Daoy (cell line): ENCODE measurements at regions not wholly inside any gene's neighbourhood (a gene's known extent, or its start where the extent isn't known, plus 50 kb on each side); places are given as distances from the start of the nearest gene placed in this dataset.
"Not testable (repeated sequence)": the region's sequence is repeated elsewhere in the genome, so short reads cannot be mapped to it uniquely, and the experiment has no call there.

ENCODE experiments used
- DNase-seq: peaks from one replicate; pipeline ENCODE4 v3.0.0-alpha.2; 2015; ENCODE audit warnings: low read depth

DNA sequence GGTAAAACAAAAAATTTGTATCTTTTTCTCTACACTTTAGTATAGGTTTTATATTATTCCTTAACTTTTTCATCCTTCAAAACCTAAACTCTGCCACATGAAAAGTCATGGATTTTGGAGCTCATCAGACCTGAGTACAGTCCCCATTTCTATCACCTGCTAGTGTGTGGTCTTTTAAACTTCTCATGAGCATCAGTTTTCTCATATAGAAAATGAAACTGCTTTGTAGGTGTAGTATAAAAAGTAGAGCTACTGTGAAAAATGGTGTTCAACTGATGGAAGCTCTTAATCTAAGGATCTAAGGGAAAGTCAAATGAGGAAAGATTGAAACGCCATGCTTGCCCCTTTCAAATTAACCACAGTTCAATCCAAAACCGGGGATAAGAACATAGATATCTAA, 686.5 kb downstream of the MECOM start:
- no peak for DNase-seq

DNA sequence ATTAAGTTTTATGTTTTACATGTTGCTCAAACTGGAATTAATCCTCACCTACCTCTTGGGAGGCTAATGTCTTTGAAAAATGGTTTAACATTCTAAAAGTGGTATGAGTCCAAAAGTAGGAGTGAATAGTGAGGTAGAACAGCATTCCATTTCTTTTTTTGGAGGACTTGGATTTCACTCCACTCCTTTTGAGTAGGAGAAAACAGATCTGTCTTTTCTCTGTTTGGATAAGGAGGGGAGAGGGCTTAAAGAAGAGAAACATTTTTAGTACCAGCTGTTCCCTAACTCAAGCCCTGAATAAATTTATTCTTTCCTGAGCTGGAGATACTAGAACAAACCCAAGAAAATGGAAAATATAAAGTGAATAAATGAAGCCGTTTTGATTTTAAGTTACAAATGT, 687.9 kb downstream of the MECOM start:
- DNase-seq = no peak

- DNase-seq = no peak
These were observed 688.7 kb downstream of the MECOM start for GRCh38 chr3:168974617-168975403.

- DNase-seq = no peak
These were observed 689.6 kb downstream of the MECOM start for GRCh38 chr3:168973897-168974296.

GRCh38 chr3:168973206-168973605, 690.3 kb downstream of the MECOM start:
- no peak for DNase-seq

- no peak for DNase-seq
These were observed 694.9 kb downstream of the MECOM start for GRCh38 chr3:168968609-168969008.

- DNase-seq = no peak
These were observed 698.8 kb downstream of the MECOM start for GRCh38 chr3:168964736-168965135.

DNA sequence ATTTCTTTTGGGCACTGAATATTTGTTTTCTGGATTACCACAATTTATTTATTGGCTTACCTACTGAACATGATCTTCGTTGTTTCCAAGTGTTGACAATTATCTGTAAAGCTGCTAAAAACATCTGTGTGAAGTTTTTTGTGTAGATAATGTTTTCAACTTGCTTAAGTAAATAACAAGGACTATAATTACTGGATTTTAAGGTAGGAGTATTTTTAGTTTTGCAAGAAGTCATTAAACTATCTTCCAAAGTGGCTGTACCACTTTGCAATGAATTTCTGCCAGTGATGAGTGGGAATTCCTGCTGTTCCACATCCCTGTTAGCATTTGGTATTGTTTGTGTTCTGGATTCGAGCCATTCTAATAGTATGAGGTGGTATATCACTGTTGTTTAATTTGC, 702.2 kb downstream of the MECOM start:
- no peak for DNase-seq

GRCh38 chr3:168959731-168960130, 703.8 kb downstream of the MECOM start:
- DNase-seq = no peak

GRCh38 chr3:168958466-168958865, 705.0 kb downstream of the MECOM start:
- no peak for DNase-seq

DNA sequence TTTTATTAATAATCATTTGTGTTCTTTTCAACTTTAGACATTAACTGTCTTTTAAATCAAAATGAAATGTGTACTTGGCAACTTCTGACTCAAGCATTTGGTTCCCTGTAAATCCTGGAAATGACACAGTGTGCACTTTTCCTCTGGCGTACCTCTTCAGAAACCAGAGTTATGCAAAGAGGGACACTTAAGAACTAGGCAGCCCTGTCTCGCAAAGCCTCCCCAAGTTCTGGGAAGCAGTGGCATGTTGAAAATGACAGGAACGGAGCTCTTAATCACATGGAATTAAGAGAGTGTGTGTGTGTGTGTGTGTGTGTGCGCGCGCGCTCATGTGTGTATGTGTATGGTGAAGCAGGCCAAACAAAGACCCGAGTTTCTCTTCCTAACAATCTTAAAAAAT, 707.4 kb downstream of the MECOM start:
- no peak for DNase-seq

- no peak for DNase-seq
These were observed 711.0 kb downstream of the MECOM start for GRCh38 chr3:168952551-168952950.

DNA sequence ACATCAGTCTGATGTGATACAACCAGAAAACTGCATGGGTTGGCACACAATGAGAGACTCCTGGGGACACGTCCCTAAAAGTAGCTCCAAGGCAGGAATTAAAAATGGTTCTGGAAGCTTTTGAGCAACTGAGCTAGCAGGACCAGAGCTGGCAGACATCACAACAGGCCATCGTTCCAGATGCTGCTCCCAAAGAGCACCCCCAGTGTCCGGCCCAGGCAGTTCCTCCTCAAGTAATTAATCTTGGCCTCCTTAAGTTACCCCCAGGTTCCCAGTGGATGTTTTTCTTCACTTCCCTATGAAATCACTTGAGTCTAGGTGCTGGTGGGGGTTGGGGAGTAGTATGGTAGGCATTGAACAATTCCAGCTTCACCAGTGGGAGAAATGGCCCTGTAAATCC, 711.6 kb downstream of the MECOM start:
- no peak for DNase-seq

DNA sequence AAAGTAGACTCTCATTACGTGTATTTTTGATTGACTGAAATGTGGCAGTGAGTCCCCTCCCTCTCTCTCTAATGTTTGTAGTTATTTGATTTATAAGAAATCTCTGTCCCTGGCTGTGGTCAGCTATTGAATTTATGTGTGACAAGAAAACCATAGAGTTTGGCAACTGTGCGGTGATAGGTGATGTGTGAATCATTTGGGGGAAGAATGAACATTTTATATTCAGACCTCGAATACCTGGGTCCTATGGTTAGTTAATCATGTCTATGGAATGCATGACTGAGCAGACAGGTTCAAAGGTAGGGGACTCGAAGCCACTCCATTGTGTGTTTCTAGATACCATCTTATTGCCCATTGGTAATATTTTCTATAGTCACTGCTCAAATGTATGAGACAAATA, 712.1 kb downstream of the MECOM start:
- DNase-seq = no peak

GRCh38 chr3:168950622-168951021, 712.9 kb downstream of the MECOM start:
- no peak for DNase-seq

- no peak for DNase-seq
These were observed 723.8 kb downstream of the MECOM start for GRCh38 chr3:168939651-168940238.

- DNase-seq = peak; percentile 57
These were observed 729.9 kb downstream of the MECOM start for GRCh38 chr3:168933614-168934013.

DNA sequence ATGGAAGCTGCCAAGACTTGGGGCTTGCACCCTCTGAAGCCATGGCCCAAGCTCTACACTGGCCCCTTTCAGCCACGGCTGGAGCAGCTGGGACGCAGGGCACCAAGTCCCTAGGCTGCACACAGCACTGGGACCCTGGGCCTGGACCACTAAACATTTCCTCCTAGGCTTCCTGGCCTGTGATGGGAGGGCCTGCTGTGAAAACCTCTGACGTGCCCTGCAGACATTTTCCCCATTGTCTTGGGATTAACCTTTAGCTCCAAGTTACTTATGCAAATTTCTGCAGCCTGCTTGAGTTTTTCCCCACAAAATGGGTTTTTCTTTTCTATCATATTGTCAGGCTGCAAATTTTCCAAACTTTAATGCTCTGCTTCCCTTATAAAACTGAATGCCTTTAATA, 733.5 kb downstream of the MECOM start:
- not testable (repeated sequence) for DNase-seq

DNA sequence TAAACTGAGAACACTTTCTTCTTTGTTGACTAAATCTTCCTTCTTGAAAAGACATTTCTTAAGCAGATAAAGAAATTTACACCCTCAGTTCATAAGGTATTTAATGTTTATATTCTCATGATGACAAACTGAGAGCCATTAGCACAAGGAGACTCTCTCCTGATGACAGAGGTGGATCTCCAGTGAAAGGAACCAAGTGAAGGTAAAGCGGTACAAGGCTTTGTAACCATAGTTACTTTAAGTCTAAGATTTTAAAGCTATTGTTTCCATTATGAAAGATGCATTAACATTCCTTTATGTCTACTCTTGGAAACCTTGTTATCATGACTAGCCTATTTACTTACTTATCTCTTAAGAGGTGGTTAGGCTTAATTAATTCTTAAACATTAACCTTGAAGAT, 737.1 kb downstream of the MECOM start:
- DNase-seq = no peak

GRCh38 chr3:168925568-168925967, 737.9 kb downstream of the MECOM start:
- DNase-seq = no peak

- DNase-seq = peak; percentile 22
These were observed 748.9 kb downstream of the MECOM start for GRCh38 chr3:168914662-168915061.

GRCh38 chr3:168909260-168909659, 754.3 kb downstream of the MECOM start:
- no peak for DNase-seq

GRCh38 chr3:168895419-168895818, 768.1 kb downstream of the MECOM start:
- DNase-seq = no peak

DNA sequence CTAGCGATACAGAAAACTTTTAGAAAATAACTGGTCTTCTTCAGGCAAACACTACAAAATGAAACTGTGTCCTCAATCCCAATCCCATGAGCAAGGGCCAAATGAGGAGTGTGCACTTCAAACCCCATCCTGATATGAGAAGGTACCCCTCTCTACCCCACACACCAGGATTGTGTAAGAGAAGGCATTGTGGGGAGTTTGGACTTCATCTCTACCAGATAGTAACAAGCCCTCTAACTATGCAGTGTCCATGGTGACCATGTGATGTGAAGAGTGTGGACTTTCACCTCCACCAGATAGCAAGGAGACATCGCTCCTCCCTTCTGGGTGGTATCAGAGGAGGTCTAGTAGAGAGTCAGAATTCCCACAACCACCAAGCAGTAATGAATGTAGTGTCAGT, 769.3 kb downstream of the MECOM start:
- DNase-seq = no peak
